ENCODE measurements at regions not wholly inside any gene's neighbourhood (a gene's known extent, or its start where the extent isn't known, plus 50 kb on each side); places are given as distances from the start of the nearest gene placed in this dataset.

- TF ChIP-seq POLR2A (IDR thresholded peaks at IDR 0.05; ENCODE audit: low read depth) (no peak), POLR2AphosphoS5 (IDR thresholded peaks at IDR 0.05) (no peak)
Observed at GRCh38 chr3:167166012-167166411, 214.1 kb downstream of the ZBBX start.

Measured in esophagus muscularis mucosa (tissue), 2 donors.